ENCODE measurements at regions not wholly inside any gene's neighbourhood (a gene's known extent, or its start where the extent isn't known, plus 50 kb on each side); places are given as distances from the start of the nearest gene placed in this dataset.

GRCh38 chr3:102810937-102811336, 376.1 kb downstream of the ZPLD1 start:
- peaks cover 14% of the 10 kb centered on the region for H3K27me3 Mint-ChIP-seq (ENCODE audit: low read depth)
- no peak overlapping the region for H3K4me3 Mint-ChIP-seq (ENCODE audit: unreplicated experiment)
- DNase-seq (ENCODE audit: low spot score), result no peak
- no peaks in the 10 kb centered on the region for H3K36me3 Mint-ChIP-seq (ENCODE audit: low read depth)
- H3K27ac Mint-ChIP-seq (ENCODE audit: unreplicated experiment), result no peak overlapping the region
- no peaks in the 10 kb centered on the region for H3K9me3 Mint-ChIP-seq (ENCODE audit: low read depth)
- TF ChIP-seq CTCF (IDR thresholded peaks at IDR 0.05), result no peak
- no peaks in the 10 kb centered on the region for H3K4me1 Mint-ChIP-seq (ENCODE audit: low read depth)

DNA sequence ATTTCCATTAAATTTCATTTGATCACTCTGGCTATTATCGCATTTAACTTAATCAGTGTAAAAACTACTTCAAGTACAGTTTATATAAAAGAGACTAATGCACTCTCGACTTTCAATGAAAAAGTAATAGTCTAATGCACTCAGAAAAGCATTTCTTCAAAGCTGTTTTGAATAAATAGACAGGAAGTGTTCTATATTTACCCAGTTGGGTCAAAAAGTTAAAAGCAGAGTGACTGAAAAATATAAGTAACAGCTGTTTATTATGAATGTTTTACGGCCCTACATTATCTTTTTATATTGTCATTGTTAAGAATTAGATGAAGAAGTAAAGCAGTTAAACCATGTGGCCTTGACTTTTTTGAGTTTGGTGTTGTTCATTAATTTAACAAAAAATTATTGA, 391.8 kb downstream of the ZPLD1 start:
- Mint-ChIP-seq H3K36me3 (ENCODE audit: low read depth) (no peaks in the 10 kb centered on the region), H3K9me3 (ENCODE audit: low read depth) (peaks cover 2% of the 10 kb centered on the region), H3K4me3 (ENCODE audit: unreplicated experiment) (no peak overlapping the region), H3K27ac (ENCODE audit: unreplicated experiment) (no peak overlapping the region), H3K4me1 (ENCODE audit: low read depth) (no peaks in the 10 kb centered on the region), H3K27me3 (ENCODE audit: low read depth) (no peaks in the 10 kb centered on the region)
- TF ChIP-seq CTCF (IDR thresholded peaks at IDR 0.05), result no peak
- no peak for DNase-seq (ENCODE audit: low spot score)

GRCh38 chr3:102827386-102827785, 392.6 kb downstream of the ZPLD1 start:
- peaks cover 2% of the 10 kb centered on the region for H3K9me3 Mint-ChIP-seq (ENCODE audit: low read depth)
- DNase-seq (ENCODE audit: low spot score), result no peak
- H3K4me1 Mint-ChIP-seq (ENCODE audit: low read depth), result no peaks in the 10 kb centered on the region
- no peaks in the 10 kb centered on the region for H3K27me3 Mint-ChIP-seq (ENCODE audit: low read depth)
- no peak overlapping the region for H3K4me3 Mint-ChIP-seq (ENCODE audit: unreplicated experiment)
- H3K27ac Mint-ChIP-seq (ENCODE audit: unreplicated experiment), result no peak overlapping the region
- no peak for TF ChIP-seq CTCF (IDR thresholded peaks at IDR 0.05)
- no peaks in the 10 kb centered on the region for H3K36me3 Mint-ChIP-seq (ENCODE audit: low read depth)

DNA sequence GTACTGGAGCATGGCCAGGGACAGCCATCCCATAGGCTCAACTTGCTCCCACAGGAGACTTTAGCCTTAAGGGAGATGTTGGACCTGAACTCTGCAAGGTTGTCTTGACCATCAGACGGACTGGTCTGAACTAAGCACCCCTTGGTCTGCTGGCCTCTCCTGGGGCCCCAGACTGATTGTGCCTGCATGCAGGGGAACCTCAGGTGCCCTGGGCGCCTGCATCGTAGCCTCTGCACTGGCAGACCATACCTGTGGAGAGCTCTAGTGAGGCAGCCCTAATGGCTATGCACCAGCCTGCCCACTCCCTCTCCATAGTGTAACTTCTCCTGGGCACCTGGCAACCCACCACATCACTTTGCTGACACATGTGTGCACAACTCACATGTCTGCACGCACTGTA, 395.6 kb downstream of the ZPLD1 start:
- Mint-ChIP-seq H3K27me3 (ENCODE audit: low read depth) (no peaks in the 10 kb centered on the region), H3K4me3 (ENCODE audit: unreplicated experiment) (no peak overlapping the region), H3K27ac (ENCODE audit: unreplicated experiment) (no peak overlapping the region), H3K4me1 (ENCODE audit: low read depth) (no peaks in the 10 kb centered on the region), H3K9me3 (ENCODE audit: low read depth) (no peaks in the 10 kb centered on the region), H3K36me3 (ENCODE audit: low read depth) (no peaks in the 10 kb centered on the region)
- no peak for TF ChIP-seq CTCF (IDR thresholded peaks at IDR 0.05)
- no peak for DNase-seq (ENCODE audit: low spot score)

GRCh38 chr3:102841866-102842265, 407.1 kb downstream of the ZPLD1 start:
- TF ChIP-seq CTCF (IDR thresholded peaks at IDR 0.05), result no peak
- H3K36me3 Mint-ChIP-seq (ENCODE audit: low read depth), result no peaks in the 10 kb centered on the region
- H3K27ac Mint-ChIP-seq (ENCODE audit: unreplicated experiment), result no peak overlapping the region
- no peak overlapping the region for H3K4me3 Mint-ChIP-seq (ENCODE audit: unreplicated experiment)
- H3K27me3 Mint-ChIP-seq (ENCODE audit: low read depth), result no peaks in the 10 kb centered on the region
- DNase-seq (ENCODE audit: low spot score), result no peak
- H3K9me3 Mint-ChIP-seq (ENCODE audit: low read depth), result peaks cover 11% of the 10 kb centered on the region
- H3K4me1 Mint-ChIP-seq (ENCODE audit: low read depth), result no peaks in the 10 kb centered on the region
